SHP77 (cell line): ENCODE measurements at regions not wholly inside any gene's neighbourhood (a gene's known extent, or its start where the extent isn't known, plus 50 kb on each side); places are given as distances from the start of the nearest gene placed in this dataset.
"Not testable (repeated sequence)": the region's sequence is repeated elsewhere in the genome, so short reads cannot be mapped to it uniquely, and the experiment has no call there.

Source experiments
- DNase-seq, 2 experiments: peaks; one replicate each; lab custom pipeline; 2025; lab: John Stamatoyannopoulos, UW

GRCh38 chr3:34876997-34877396 is 762.3 kb upstream of the ARPP21 start:
- no peak for DNase-seq

- DNase-seq, result no peak
These were observed 760.8 kb upstream of the ARPP21 start for GRCh38 chr3:34878488-34878887.

GRCh38 chr3:34881026-34881425 is 758.3 kb upstream of the ARPP21 start:
- DNase-seq, result no peak

GRCh38 chr3:34882764-34883163 is 756.6 kb upstream of the ARPP21 start:
- no peak for DNase-seq

GRCh38 chr3:34884007-34884406 is 755.3 kb upstream of the ARPP21 start:
- DNase-seq, result no peak

- no peak for DNase-seq
These were observed 752.9 kb upstream of the ARPP21 start for GRCh38 chr3:34886443-34886842.

- DNase-seq, result no peak
These were observed 749.7 kb upstream of the ARPP21 start for GRCh38 chr3:34889641-34890040.

- no peak for DNase-seq
These were observed 749.1 kb upstream of the ARPP21 start for GRCh38 chr3:34890247-34890646.

- DNase-seq, result no peak
These were observed 747.4 kb upstream of the ARPP21 start for GRCh38 chr3:34891941-34892340.

- no peak for DNase-seq
These were observed 743.5 kb upstream of the ARPP21 start for GRCh38 chr3:34895841-34896240.

- DNase-seq, result not testable (repeated sequence)
These were observed 729.6 kb upstream of the ARPP21 start for GRCh38 chr3:34909679-34910078.

GRCh38 chr3:34919025-34919424 is 720.3 kb upstream of the ARPP21 start:
- DNase-seq, result no peak

GRCh38 chr3:34920806-34921205 is 718.5 kb upstream of the ARPP21 start:
- no peak for DNase-seq

- no peak for DNase-seq
These were observed 714.4 kb upstream of the ARPP21 start for GRCh38 chr3:34924961-34925360.

GRCh38 chr3:34925851-34926250 is 713.5 kb upstream of the ARPP21 start:
- DNase-seq, result no peak

GRCh38 chr3:34929036-34929435 is 710.3 kb upstream of the ARPP21 start:
- DNase-seq, result no peak

- DNase-seq, result no peak
These were observed 704.7 kb upstream of the ARPP21 start for GRCh38 chr3:34934660-34935059.

- no peak for DNase-seq
These were observed 700.5 kb upstream of the ARPP21 start for GRCh38 chr3:34938784-34939183.

- no peak for DNase-seq
These were observed 697.1 kb upstream of the ARPP21 start for GRCh38 chr3:34942256-34942655.

GRCh38 chr3:34947834-34948233 is 691.5 kb upstream of the ARPP21 start:
- DNase-seq, result no peak

GRCh38 chr3:34948517-34948916 is 690.8 kb upstream of the ARPP21 start:
- DNase-seq, result no peak

- DNase-seq, result no peak
These were observed 683.6 kb upstream of the ARPP21 start for GRCh38 chr3:34955680-34956079.

GRCh38 chr3:34956511-34956910 is 682.8 kb upstream of the ARPP21 start:
- DNase-seq, result no peak

- no peak for DNase-seq
These were observed 681.6 kb upstream of the ARPP21 start for GRCh38 chr3:34957677-34958076.

- no peak for DNase-seq
These were observed 669.8 kb upstream of the ARPP21 start for GRCh38 chr3:34969513-34969912.
